Pancreas (tissue), 10 donors: ENCODE measurements at regions not wholly inside any gene's neighbourhood (a gene's known extent, or its start where the extent isn't known, plus 50 kb on each side); places are given as distances from the start of the nearest gene placed in this dataset.

Experiments
- ATAC-seq, 4 donors: fragments of 200-7000 bp; cut with Tn5 transposase; one replicate each; pipeline versions ENCODE4 v1.8.0 to v1.9.1; 2020; ENCODE audit warnings: mild to moderate bottlenecking in 4 of 4, moderate library complexity in 4 of 4
- DNase-seq, 6 donors: peaks; one replicate each; pipeline ENCODE4 v3.0.0-alpha.2; 2020
- FAIRE-seq: peaks from 2 replicates; lab custom pipeline; 2012; peaks lifted over from hg19 to GRCh38; lab: Jason Lieb, UNC
- H3K27ac ChIP-seq, 4 donors: fragments of 200-600 bp; sonication (generic); 1 replicate in 3 of 4; 2 replicates in 1 of 4; pipeline versions ENCODE4 v1.5.0 to v1.8.0; 2020
- H3K27me3 ChIP-seq, 4 donors: fragments of 200-600 bp; one replicate each; pipeline ENCODE4 v1.8.0; 2021
- H3K36me3 ChIP-seq, 3 donors: fragments of 200-600 bp; sonication (generic) in 1 of 3; one replicate each; pipeline versions ENCODE4 v1.5.0 to v1.8.0; 2020 to 2021
- H3K4me1 ChIP-seq, 3 donors: fragments of 200-600 bp; one replicate each; pipeline ENCODE4 v1.8.0; 2021
- H3K4me3 ChIP-seq, 4 donors: fragments of 200-600 bp; sonication (generic) in 2 of 4; one replicate each; pipeline versions ENCODE4 v1.5.0 to v1.8.0; 2020 to 2021
- H3K9me3 ChIP-seq, 4 donors: fragments of 200-600 bp; one replicate each; pipeline ENCODE4 v1.8.0; 2021
- CTCF ChIP-seq, 4 donors: fragments of 200-600 bp; sonication (generic) in 3 of 4; IDR thresholded peaks; one replicate each; pipeline versions ENCODE4 v1.5.0 to v1.8.0; 2021; ENCODE audit warnings: antibody characterized with exemption in 4 of 4
- WGBS, 2 donors: extraction: QIAGEN DNeasy Blood & Tissue Kit; methylation state at CpG; one replicate each; pipeline ENCODE4 v1.1.7; 2013; 5-methylcytosine and 5-hydroxymethylcytosine counted together
- intact Hi-C, 3 donors: fragments of 100-400 bp; cut with DNase I; formaldehyde crosslinking; loops; one replicate each; pipeline versions ENCODE4 v1.11.1 to v1.14.2; 2022
- donor health status: healthy with polysubstance abuse.
- donor health status: DM: no; HTN: no; CAD: no; lungs with moderate emphysema.
- donor health status: DM: no; HTN: no; CAD: no.
- donor health status: control.
- donor health status: control.
- donor health status: Bipolar disorder and iron deficiency.
- donor health status: DM: yes; HTN: yes; CAD: no.
- donor health status: DM: no; HTN: no; CAD: no.
- donor health status: DM: no; HTN: no; CAD: no.
- donor health status: DM: yes; HTN: yes; CAD: no.

- H3K36me3 ChIP-seq = no peaks in the 10 kb centered on the region
- DNase-seq (no peak), FAIRE-seq (no peak), ATAC-seq (no peak)
- no peak for TF ChIP-seq CTCF (IDR thresholded peaks at IDR 0.05)
- no peak overlapping the region for H3K4me3 ChIP-seq
- no peak overlapping the region for H3K27ac ChIP-seq
- no peaks in the 10 kb centered on the region for H3K27me3 ChIP-seq
- no peaks in the 10 kb centered on the region for H3K4me1 ChIP-seq
- H3K9me3 ChIP-seq = no peaks in the 10 kb centered on the region
- WGBS, 2 donors = 31 to 42% methylated on average over 1 of the region's 1 CpG
- intact Hi-C loops = no loop called here
Measured at GRCh38 chr13:72437458-72437857, 290.0 kb downstream of the MZT1 start.

- TF ChIP-seq CTCF (IDR thresholded peaks at IDR 0.05) = no peak
- FAIRE-seq (no peak), ATAC-seq (no peak), DNase-seq (no peak)
- WGBS, 2 donors = 33 to 40% methylated on average over 2 of the region's 2 CpGs
- Histone ChIP-seq H3K9me3 (no peaks in the 10 kb centered on the region), H3K27ac (no peak overlapping the region), H3K36me3 (no peaks in the 10 kb centered on the region), H3K27me3 (no peaks in the 10 kb centered on the region), H3K4me3 (no peak overlapping the region), H3K4me1 (no peaks in the 10 kb centered on the region)
- intact Hi-C loops = no loop called here
Measured at GRCh38 chr13:72435251-72435650, 292.2 kb downstream of the MZT1 start.

GRCh38 chr13:72431981-72432682, 295.3 kb downstream of the MZT1 start:
- no peak for FAIRE-seq
- ATAC-seq = no peak
- Histone ChIP-seq H3K9me3 (no peaks in the 10 kb centered on the region), H3K27me3 (peaks cover 0 to 2% (median 0%) of the 10 kb centered on the region in 4 donors), H3K4me3 (no peak overlapping the region), H3K27ac (no peak overlapping the region), H3K4me1 (no peaks in the 10 kb centered on the region), H3K36me3 (no peaks in the 10 kb centered on the region)
- WGBS, 2 donors = 82 to 89% methylated on average over 3 of the region's 3 CpGs
- intact Hi-C loops = no loop called here
- no peak for TF ChIP-seq CTCF (IDR thresholded peaks at IDR 0.05)
- no peak for DNase-seq

GRCh38 chr13:72430923-72431322, 296.5 kb downstream of the MZT1 start:
- H3K27me3 ChIP-seq = peaks cover 0 to 6% (median 0%) of the 10 kb centered on the region in 4 donors
- no peak for FAIRE-seq
- TF ChIP-seq CTCF (IDR thresholded peaks at IDR 0.05) = no peak
- 51 to 55% methylated on average over 4 of the region's 4 CpGs for WGBS, 2 donors
- ATAC-seq = no peak
- H3K9me3 ChIP-seq = no peaks in the 10 kb centered on the region
- no peaks in the 10 kb centered on the region for H3K4me1 ChIP-seq
- intact Hi-C loops = no loop called here
- no peak overlapping the region for H3K27ac ChIP-seq
- DNase-seq = no peak
- H3K4me3 ChIP-seq = no peak overlapping the region
- no peaks in the 10 kb centered on the region for H3K36me3 ChIP-seq

GRCh38 chr13:72427757-72428528, 299.5 kb downstream of the MZT1 start:
- H3K27me3 ChIP-seq = peaks cover 0 to 8% (median 3%) of the 10 kb centered on the region in 4 donors
- H3K36me3 ChIP-seq = no peaks in the 10 kb centered on the region
- H3K4me3 ChIP-seq = no peak overlapping the region
- ATAC-seq = no peak
- intact Hi-C loops = no loop called here
- H3K4me1 ChIP-seq = no peaks in the 10 kb centered on the region
- TF ChIP-seq CTCF (IDR thresholded peaks at IDR 0.05) = no peak
- no peaks in the 10 kb centered on the region for H3K9me3 ChIP-seq
- H3K27ac ChIP-seq = no peak overlapping the region
- no peak for DNase-seq
- 69 to 78% methylated on average over 7 of the region's 7 CpGs for WGBS, 2 donors
- no peak for FAIRE-seq
